AG09319 (cell line): ENCODE measurements at regions not wholly inside any gene's neighbourhood (a gene's known extent, or its start where the extent isn't known, plus 50 kb on each side); places are given as distances from the start of the nearest gene placed in this dataset.

ENCODE experiments used
- DNase-seq: peaks from one replicate; pipeline ENCODE4 v3.0.0-alpha.2; 2010; ENCODE audit warnings: low read depth; ENCODE audit errors: extremely low read depth
- CTCF ChIP-seq: IDR thresholded peaks from 2 replicates; pipeline ENCODE4 v1.5.1; 2011; ENCODE audit warnings: low read depth, mild to moderate bottlenecking, inconsistent platforms, low read length, moderate library complexity

GRCh38 chr3:105315815-105316214, 50.9 kb upstream of the ALCAM start:
- no peak for TF ChIP-seq CTCF
- no peak for DNase-seq

DNA sequence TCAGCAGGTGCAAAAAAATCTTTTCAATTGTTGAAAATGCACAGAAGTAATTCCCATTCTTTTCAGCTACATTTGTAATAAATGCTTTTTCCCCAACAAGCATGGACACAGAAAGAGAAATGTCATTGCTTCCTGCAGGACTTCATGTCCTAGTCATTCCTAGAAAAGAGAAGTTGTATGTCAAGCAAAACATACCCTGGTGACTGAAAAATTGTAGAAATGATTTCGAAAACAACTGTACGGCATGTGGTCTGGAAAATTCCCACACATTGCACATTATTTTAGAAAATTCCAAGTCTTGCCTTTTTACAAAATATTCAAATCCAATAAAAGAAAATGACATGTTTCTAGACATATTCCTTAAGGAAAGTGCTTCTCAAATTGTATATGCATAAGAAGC, 50.4 kb upstream of the ALCAM start:
- no peak for TF ChIP-seq CTCF

More for the DNA sequence above, 50.4 kb upstream of the ALCAM start:
- DNase-seq, result no peak
